Thoracic aorta (tissue), 2 donors: ENCODE measurements at regions not wholly inside any gene's neighbourhood (a gene's known extent, or its start where the extent isn't known, plus 50 kb on each side); places are given as distances from the start of the nearest gene placed in this dataset.

Experiments
- ATAC-seq: fragments of 150-250 bp; one replicate; pipeline ENCODE4 v1.8.0; 2017; ENCODE audit warnings: low read depth; ENCODE audit not compliant: insufficient number of reproducible peaks, low FRiP score
- DNase-seq: peaks from one replicate; pipeline ENCODE4 v3.0.0-alpha.2; 2020; ENCODE audit warnings: low spot score
- H3K27ac ChIP-seq, 2 donors: fragments of 200-600 bp; sonication (generic); 1 replicate in 1 of 2; 2 replicates in 1 of 2; pipeline ENCODE4 v1.5.1; 2016; ENCODE audit warnings: mild to moderate bottlenecking in 2 of 2, moderate library complexity in 2 of 2
- H3K27me3 ChIP-seq: fragments of 200-600 bp; sonication (generic); replicated peaks from 2 replicates; pipeline ENCODE4 v1.6.0; 2016; ENCODE audit warnings: mild to moderate bottlenecking; ENCODE audit not compliant: insufficient read depth
- H3K36me3 ChIP-seq: fragments of 200-600 bp; sonication (generic); one replicate; pipeline ENCODE4 v1.5.1; 2016
- H3K4me1 ChIP-seq, 2 donors: fragments of 200-600 bp; sonication (generic); 1 replicate in 1 of 2; 2 replicates in 1 of 2; pipeline versions ENCODE4 v1.5.1 to v1.6.0; 2016; ENCODE audit warnings: low read depth in 2 of 2, mild to moderate bottlenecking in 1 of 2; ENCODE audit not compliant: control insufficient read depth in 1 of 2
- H3K4me3 ChIP-seq: fragments of 200-600 bp; sonication (generic); 2 replicates; pipeline ENCODE4 v1.5.1; 2016; ENCODE audit warnings: mild to moderate bottlenecking
- H3K9me3 ChIP-seq: fragments of 200-600 bp; sonication (generic); 2 replicates; pipeline ENCODE4 v1.5.1; 2016
- CTCF ChIP-seq: fragments of 200-600 bp; sonication (generic); IDR thresholded peaks from one replicate; pipeline ENCODE4 v1.5.1; 2019; ENCODE audit warnings: antibody characterized with exemption

GRCh38 chr7:426510-426909 lies 93.1 kb downstream of the PDGFA start:
- Histone ChIP-seq H3K27ac (no peak overlapping the region), H3K4me1 (peaks cover 13 to 21% of the 10 kb centered on the region in 2 donors), H3K4me3 (no peak overlapping the region), H3K9me3 (no peaks in the 10 kb centered on the region), H3K36me3 (no peaks in the 10 kb centered on the region), H3K27me3 (no peaks in the 10 kb centered on the region)
- no peak for ATAC-seq
- DNase-seq: no peak
- TF ChIP-seq CTCF: no peak

- no peak for DNase-seq
- peaks cover 13 to 21% of the 10 kb centered on the region in 2 donors for H3K4me1 ChIP-seq
- no peaks in the 10 kb centered on the region for H3K36me3 ChIP-seq
- no peaks in the 10 kb centered on the region for H3K9me3 ChIP-seq
- no peaks in the 10 kb centered on the region for H3K27me3 ChIP-seq
- ATAC-seq: no peak
- no peak overlapping the region for H3K27ac ChIP-seq
- TF ChIP-seq CTCF: no peak
- no peak overlapping the region for H3K4me3 ChIP-seq
Observed at GRCh38 chr7:427506-428103, 92.0 kb downstream of the PDGFA start.

GRCh38 chr7:428387-428786 lies 91.3 kb downstream of the PDGFA start:
- no peak for TF ChIP-seq CTCF
- no peak for ATAC-seq
- H3K4me1 ChIP-seq: peaks cover 13 to 21% of the 10 kb centered on the region in 2 donors
- DNase-seq: no peak
- no peaks in the 10 kb centered on the region for H3K9me3 ChIP-seq
- H3K27ac ChIP-seq: no peak overlapping the region
- H3K4me3 ChIP-seq: no peak overlapping the region
- H3K27me3 ChIP-seq: no peaks in the 10 kb centered on the region
- H3K36me3 ChIP-seq: no peaks in the 10 kb centered on the region

- TF ChIP-seq CTCF: no peak
- Histone ChIP-seq H3K4me1 (peaks cover 13 to 20% of the 10 kb centered on the region in 2 donors), H3K27ac (no peak overlapping the region), H3K9me3 (no peaks in the 10 kb centered on the region), H3K27me3 (no peaks in the 10 kb centered on the region), H3K36me3 (no peaks in the 10 kb centered on the region), H3K4me3 (no peak overlapping the region)
- DNase-seq: no peak
- ATAC-seq: no peak
Observed at GRCh38 chr7:428927-429827, 90.5 kb downstream of the PDGFA start.

- Histone ChIP-seq H3K4me1 (peaks cover 9 to 14% of the 10 kb centered on the region in 2 donors), H3K9me3 (no peaks in the 10 kb centered on the region), H3K36me3 (no peaks in the 10 kb centered on the region), H3K4me3 (no peak overlapping the region), H3K27ac (no peak overlapping the region), H3K27me3 (no peaks in the 10 kb centered on the region)
- no peak for TF ChIP-seq CTCF
- no peak for ATAC-seq
- no peak for DNase-seq
Observed at GRCh38 chr7:429828-430180, 89.8 kb downstream of the PDGFA start.
